HEK293 (cell line): ENCODE measurements at regions not wholly inside any gene's neighbourhood (a gene's known extent, or its start where the extent isn't known, plus 50 kb on each side); places are given as distances from the start of the nearest gene placed in this dataset.

ENCODE experiments used
- CTCF ChIA-PET: fragments of 350-600 bp; formaldehyde crosslinking; extraction: SDS; loops from one replicate; lab custom pipeline; 2021; ENCODE audit warnings: antibody characterized with exemption; lab: Yijun Ruan, JAX
- POLR2A ChIA-PET: fragments of 300-600 bp; formaldehyde crosslinking; extraction: SDS; loops from one replicate; lab custom pipeline; 2020; ENCODE audit warnings: antibody characterized with exemption, inconsistent platforms; lab: Yijun Ruan, JAX
- H3K27ac ChIP-seq: fragments of 200-500 bp; sonication (Bioruptor generic); 2 replicates; pipeline ENCODE4 v1.5.1; 2014; ENCODE audit warnings: low read depth, low read length, control low read depth, inconsistent platforms; ENCODE audit errors: extremely low read depth
- H3K36me3 ChIP-seq, 2 experiments: fragments of 200-500 bp in 1 of 2; sonication (Bioruptor generic) in 1 of 2; 1 replicate in 1 of 2; 2 replicates in 1 of 2; pipeline ENCODE4 v1.5.1; 2014 to 2017; ENCODE audit warnings: inconsistent platforms in 2 of 2, low read length in 2 of 2; ENCODE audit not compliant: control insufficient read depth in 2 of 2, insufficient read depth in 1 of 2
- H3K4me1 ChIP-seq: fragments of 200-500 bp; sonication (Bioruptor generic); 2 replicates; pipeline ENCODE4 v1.5.1; 2014; ENCODE audit warnings: mild to moderate bottlenecking, low read length, inconsistent platforms; ENCODE audit not compliant: control insufficient read depth, insufficient read depth
- H3K4me3 ChIP-seq: 2 replicates; pipeline ENCODE4 v1.5.1; 2011; ENCODE audit warnings: low read depth, mild to moderate bottlenecking, control low read depth, low read length, moderate library complexity
- H3K9me3 ChIP-seq: fragments of 200-500 bp; sonication (Bioruptor generic); 2 replicates; pipeline ENCODE4 v1.5.1; 2014; ENCODE audit warnings: low read depth, low read length, inconsistent platforms; ENCODE audit not compliant: control insufficient read depth, insufficient read depth
- BCL11B ChIP-seq: fragments of 450-650 bp; formaldehyde crosslinking; IDR thresholded peaks from 2 replicates; pipeline ENCODE4 v1.5.1; 2016; ENCODE audit warnings: low read depth, missing biosample characterization, missing genetic modification characterization
- EGR2 ChIP-seq: fragments of 450-650 bp; formaldehyde crosslinking; IDR thresholded peaks from 2 replicates; pipeline ENCODE4 v1.5.1; 2016; ENCODE audit warnings: low read depth, missing biosample characterization, missing genetic modification characterization
- INSM2 ChIP-seq: fragments of 450-650 bp; formaldehyde crosslinking; IDR thresholded peaks from 2 replicates; pipeline ENCODE4 v1.5.1; 2016; ENCODE audit warnings: missing biosample characterization, missing genetic modification characterization
- KLF10 ChIP-seq: fragments of 450-650 bp; IDR thresholded peaks from 2 replicates; pipeline ENCODE4 v1.5.1; 2018; ENCODE audit warnings: missing biosample characterization, mild to moderate bottlenecking, missing genetic modification characterization
- KLF7 ChIP-seq: fragments of 450-650 bp; formaldehyde crosslinking; IDR thresholded peaks from 2 replicates; pipeline ENCODE4 v1.5.1; 2016; ENCODE audit warnings: missing biosample characterization, missing genetic modification characterization, borderline replicate concordance
- KLF9 ChIP-seq: fragments of 450-650 bp; formaldehyde crosslinking; IDR thresholded peaks from 2 replicates; pipeline ENCODE4 v1.5.1; 2016; ENCODE audit warnings: missing biosample characterization, missing genetic modification characterization, low read depth
- PRDM2 ChIP-seq: fragments of 450-650 bp; formaldehyde crosslinking; IDR thresholded peaks from 2 replicates; pipeline ENCODE4 v1.5.1; 2016; ENCODE audit warnings: missing biosample characterization, missing genetic modification characterization, borderline replicate concordance
- SCRT2 ChIP-seq: fragments of 450-650 bp; formaldehyde crosslinking; IDR thresholded peaks from 2 replicates; pipeline ENCODE4 v1.5.1; 2016; ENCODE audit warnings: missing biosample characterization, missing genetic modification characterization
- TCF7L2 ChIP-seq: IDR thresholded peaks from 2 replicates; pipeline ENCODE4 v1.6.1; 2011; ENCODE audit warnings: low read depth, mild to moderate bottlenecking, inconsistent platforms, low read length, moderate library complexity, borderline replicate concordance
- ZNF114 ChIP-seq: fragments of 450-650 bp; formaldehyde crosslinking; IDR thresholded peaks from 2 replicates; pipeline ENCODE4 v1.5.0; 2017; ENCODE audit warnings: missing biosample characterization, missing genetic modification characterization
- ZNF202 ChIP-seq: fragments of 450-650 bp; formaldehyde crosslinking; IDR thresholded peaks from 2 replicates; pipeline ENCODE4 v1.5.1; 2016; ENCODE audit warnings: missing biosample characterization, missing genetic modification characterization, borderline replicate concordance
- ZNF211 ChIP-seq: fragments of 450-650 bp; formaldehyde crosslinking; IDR thresholded peaks from 2 replicates; pipeline ENCODE4 v1.5.1; 2016; ENCODE audit warnings: low read depth, missing biosample characterization, missing genetic modification characterization
- ZNF223 ChIP-seq: fragments of 450-650 bp; formaldehyde crosslinking; IDR thresholded peaks from 2 replicates; pipeline ENCODE4 v1.5.1; 2016; ENCODE audit warnings: missing biosample characterization, missing genetic modification characterization
- ZNF266 ChIP-seq: fragments of 450-650 bp; formaldehyde crosslinking; IDR thresholded peaks from 2 replicates; pipeline ENCODE4 v1.5.1; 2016; ENCODE audit warnings: missing biosample characterization, missing genetic modification characterization, low read depth
- ZNF292 ChIP-seq: fragments of 450-650 bp; formaldehyde crosslinking; IDR thresholded peaks from 2 replicates; pipeline ENCODE4 v1.5.1; 2016; ENCODE audit warnings: low read depth, missing biosample characterization, missing genetic modification characterization, borderline replicate concordance
- ZNF311 ChIP-seq: fragments of 450-650 bp; formaldehyde crosslinking; IDR thresholded peaks from 2 replicates; pipeline ENCODE4 v1.5.1; 2017; ENCODE audit warnings: missing biosample characterization, missing genetic modification characterization, borderline replicate concordance
- ZNF37A ChIP-seq: fragments of 450-650 bp; IDR thresholded peaks from 2 replicates; pipeline ENCODE4 v1.5.1; 2018; ENCODE audit warnings: missing biosample characterization, missing genetic modification characterization
- ZNF416 ChIP-seq: fragments of 450-650 bp; formaldehyde crosslinking; IDR thresholded peaks from 2 replicates; pipeline ENCODE4 v1.5.1; 2016; ENCODE audit warnings: missing biosample characterization, missing genetic modification characterization
- ZNF423 ChIP-seq: fragments of 450-650 bp; formaldehyde crosslinking; IDR thresholded peaks from 2 replicates; pipeline ENCODE4 v1.5.1; 2016; ENCODE audit warnings: missing biosample characterization, missing genetic modification characterization
- ZNF433 ChIP-seq: fragments of 450-650 bp; formaldehyde crosslinking; IDR thresholded peaks from 2 replicates; pipeline ENCODE4 v1.5.1; 2016; ENCODE audit warnings: missing biosample characterization, missing genetic modification characterization, low read depth
- ZNF571 ChIP-seq: fragments of 450-650 bp; formaldehyde crosslinking; IDR thresholded peaks from 2 replicates; pipeline ENCODE4 v1.5.0; 2017; ENCODE audit warnings: missing biosample characterization, missing genetic modification characterization
- ZNF707 ChIP-seq: fragments of 450-650 bp; formaldehyde crosslinking; IDR thresholded peaks from 2 replicates; pipeline ENCODE4 v1.5.1; 2016; ENCODE audit warnings: missing biosample characterization, missing genetic modification characterization
- ZNF76 ChIP-seq: fragments of 450-650 bp; formaldehyde crosslinking; IDR thresholded peaks from 2 replicates; pipeline ENCODE4; 2016; ENCODE audit warnings: low read depth, missing biosample characterization, missing genetic modification characterization, borderline replicate concordance
- ZNF768 ChIP-seq: fragments of 450-650 bp; formaldehyde crosslinking; IDR thresholded peaks from 2 replicates; pipeline ENCODE4 v1.5.1; 2018; ENCODE audit warnings: missing biosample characterization, mild to moderate bottlenecking, missing genetic modification characterization
- ZNF776 ChIP-seq: fragments of 450-650 bp; formaldehyde crosslinking; IDR thresholded peaks from 2 replicates; pipeline ENCODE4 v1.5.0; 2017; ENCODE audit warnings: missing biosample characterization, missing genetic modification characterization, borderline replicate concordance
- ZNF777 ChIP-seq: fragments of 450-650 bp; formaldehyde crosslinking; IDR thresholded peaks from 2 replicates; pipeline ENCODE4 v1.5.1; 2017; ENCODE audit warnings: missing biosample characterization, missing genetic modification characterization, borderline replicate concordance
- ZSCAN16 ChIP-seq: fragments of 450-650 bp; formaldehyde crosslinking; IDR thresholded peaks from 2 replicates; pipeline ENCODE4 v1.5.1; 2016; ENCODE audit warnings: missing biosample characterization, missing genetic modification characterization

- Histone ChIP-seq H3K27ac (no peak overlapping the region), H3K4me3 (no peak overlapping the region), H3K9me3 (no peaks in the 10 kb centered on the region), H3K36me3 (no peaks in the 10 kb centered on the region), H3K4me1 (no peaks in the 10 kb centered on the region)
- POLR2A ChIA-PET = no interaction called here
- no peak for TF ChIP-seq TCF7L2
- TF ChIP-seq ZNF768 (tag by site-specific recombination) = no peak
- TF ChIP-seq KLF9 (tag by site-specific recombination) = no peak
- TF ChIP-seq ZNF114 (tag by site-specific recombination) = no peak
- no peak for TF ChIP-seq ZNF211 (tag by site-specific recombination)
- TF ChIP-seq SCRT2 = no peak
- no peak for TF ChIP-seq KLF10 (tag by site-specific recombination)
- TF ChIP-seq INSM2 (tag by site-specific recombination) = no peak
- CTCF ChIA-PET = no interaction called here
These were observed 1143.5 kb upstream of the CELF4 start for GRCh38 chr18:38709122-38709521.

GRCh38 chr18:38706373-38706772 is 1140.8 kb upstream of the CELF4 start:
- Histone ChIP-seq H3K27ac (no peak overlapping the region), H3K4me3 (no peak overlapping the region), H3K36me3 (no peaks in the 10 kb centered on the region), H3K9me3 (no peaks in the 10 kb centered on the region), H3K4me1 (no peaks in the 10 kb centered on the region)
- TF ChIP-seq BCL11B (tag by site-specific recombination) = no peak
- TF ChIP-seq ZNF223 = no peak
- TF ChIP-seq ZNF571 = no peak
- TF ChIP-seq PRDM2 (tag by site-specific recombination) = no peak
- no peak for TF ChIP-seq ZNF777 (tag by site-specific recombination)
- no peak for TF ChIP-seq ZNF776
- no peak for TF ChIP-seq ZNF311 (tag by site-specific recombination)
- TF ChIP-seq ZSCAN16 (tag by site-specific recombination) = no peak
- TF ChIP-seq ZNF707 (tag by site-specific recombination) = no peak
- TF ChIP-seq KLF7 (tag by site-specific recombination) = no peak
- no peak for TF ChIP-seq ZNF423
- no peak for TF ChIP-seq ZNF37A (tag by site-specific recombination)
- TF ChIP-seq ZNF202 = no peak
- no peak for TF ChIP-seq ZNF416 (tag by site-specific recombination)
- no peak for TF ChIP-seq ZNF76 (tag by site-specific recombination)
- TF ChIP-seq EGR2 (tag by site-specific recombination) = no peak
- no peak for TF ChIP-seq ZNF266 (tag by site-specific recombination)
- no peak for TF ChIP-seq ZNF433 (tag by site-specific recombination)
- no peak for TF ChIP-seq ZNF292 (tag by site-specific recombination)
- ChIA-PET POLR2A (no interaction called here), CTCF (no interaction called here)
